Tibial artery (tissue), 4 donors: ENCODE measurements at regions not wholly inside any gene's neighbourhood (a gene's known extent, or its start where the extent isn't known, plus 50 kb on each side); places are given as distances from the start of the nearest gene placed in this dataset.

Experiments used
- DNase-seq, 2 donors: peaks; one replicate each; pipeline ENCODE4 v3.0.0-alpha.2; 2019
- H3K27ac ChIP-seq, 2 donors: fragments of 200-600 bp; sonication (generic) in 1 of 2; 1 replicate in 1 of 2; 2 replicates in 1 of 2; pipeline ENCODE4 v1.5.1; 2018 to 2019; ENCODE audit warnings: mild to moderate bottlenecking in 1 of 2
- H3K27me3 ChIP-seq, 2 donors: fragments of 200-600 bp; sonication (generic) in 1 of 2; one replicate each; pipeline versions ENCODE4 v1.5.1 to v1.6.0; 2016 to 2019
- H3K36me3 ChIP-seq, 3 donors: fragments of 200-600 bp; sonication (generic) in 2 of 3; one replicate each; pipeline ENCODE4 v1.5.1; 2016 to 2019; ENCODE audit warnings: mild to moderate bottlenecking in 2 of 3
- H3K4me1 ChIP-seq, 4 donors: fragments of 200-600 bp; sonication (generic) in 2 of 4; 1 replicate in 3 of 4; 2 replicates in 1 of 4; pipeline ENCODE4 v1.5.1; 2016 to 2019
- H3K4me3 ChIP-seq, 2 donors: fragments of 200-600 bp; sonication (generic) in 1 of 2; 1 replicate in 1 of 2; 2 replicates in 1 of 2; pipeline ENCODE4 v1.5.1; 2018 to 2019; ENCODE audit warnings: mild to moderate bottlenecking in 2 of 2
- H3K9me3 ChIP-seq, 3 donors: fragments of 200-600 bp; sonication (generic) in 1 of 3; one replicate each; pipeline ENCODE4 v1.5.1; 2016 to 2019
- CTCF ChIP-seq, 2 experiments: fragments of 200-600 bp in 1 of 2; fragments of 450-650 bp in 1 of 2; IDR thresholded peaks; one replicate each; pipeline ENCODE4 v1.5.1; 2017 to 2019; ENCODE audit warnings: antibody characterized with exemption in 2 of 2, mild to moderate bottlenecking in 1 of 2, moderate library complexity in 1 of 2
- intact Hi-C: fragments of 100-400 bp; cut with DNase I; formaldehyde crosslinking; loops from one replicate; pipeline ENCODE4 v1.15.0; 2023; ENCODE audit warnings: low total_unique reads

DNA sequence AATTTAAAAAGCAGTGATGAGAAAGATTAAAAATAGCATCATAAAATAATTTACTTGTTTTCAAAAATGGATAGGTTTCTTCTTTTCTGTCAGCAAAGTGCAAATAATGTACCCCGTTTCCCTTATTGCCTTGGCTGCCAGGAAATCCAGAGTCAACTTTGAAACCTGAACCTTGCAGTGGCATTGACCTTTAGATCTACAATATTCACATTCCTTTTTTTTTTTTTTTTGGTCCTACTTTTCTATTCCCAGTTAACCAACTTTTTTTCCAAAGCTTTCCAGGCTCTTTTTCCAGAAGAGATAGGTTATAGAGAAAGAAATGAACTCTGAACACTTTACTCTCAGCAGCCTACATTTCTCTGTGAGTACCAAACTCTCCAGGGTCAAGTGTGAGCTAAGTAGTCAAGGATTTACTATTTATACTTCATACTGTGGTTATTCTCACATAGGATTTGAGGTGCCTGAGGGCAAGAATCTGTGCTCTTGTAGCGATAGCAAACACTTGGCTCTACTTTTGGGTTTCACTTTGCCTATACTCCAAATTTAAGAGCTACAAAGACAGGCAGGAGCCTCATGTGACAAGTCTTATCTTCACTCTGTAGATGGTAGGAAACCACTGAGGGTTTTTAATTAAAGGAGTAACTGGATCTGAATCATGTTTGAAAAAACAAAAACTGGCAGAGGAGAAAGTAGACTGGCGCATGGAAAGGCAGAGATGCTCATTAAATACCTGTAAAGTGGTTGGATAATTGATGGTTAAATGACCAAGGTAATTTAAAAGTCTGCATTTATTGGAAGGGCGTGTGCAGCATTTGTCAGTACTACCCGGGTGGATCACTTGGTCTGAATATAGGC lies 63.2 kb upstream of the TMEM17 start:
- intact Hi-C loops, result no loop called here
- no peak for DNase-seq
- Histone ChIP-seq H3K4me1 (peaks cover 0 to 28% (median 10%) of the 10 kb centered on the region in 4 donors), H3K36me3 (no peaks in the 10 kb centered on the region), H3K27ac (no peak overlapping the region), H3K27me3 (no peaks in the 10 kb centered on the region), H3K9me3 (no peaks in the 10 kb centered on the region), H3K4me3 (no peak overlapping the region)
- TF ChIP-seq CTCF (IDR thresholded peaks at IDR 0.05), result no peak

DNA sequence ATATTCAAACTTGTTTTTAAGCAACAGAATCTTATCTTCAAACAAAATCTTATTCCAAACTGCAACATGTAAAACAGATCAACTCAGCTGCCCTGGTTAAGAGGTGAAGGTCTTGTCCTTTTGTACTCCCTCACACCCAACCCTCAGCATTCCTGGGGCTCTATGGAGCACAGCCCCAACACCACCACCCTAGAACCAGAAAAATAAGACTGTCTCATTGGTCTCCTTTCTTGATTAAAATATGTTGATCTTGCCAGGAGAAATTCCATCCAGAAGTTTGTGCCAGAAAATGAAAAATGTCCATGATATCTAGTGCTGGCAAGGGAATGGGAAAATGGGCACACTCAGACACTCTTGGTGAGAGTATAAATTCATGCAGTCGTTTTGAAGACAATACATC lies 62.1 kb upstream of the TMEM17 start:
- H3K9me3 ChIP-seq, result no peaks in the 10 kb centered on the region
- H3K4me3 ChIP-seq, result no peak overlapping the region
- DNase-seq, result no peak
- H3K27ac ChIP-seq, result no peak overlapping the region
- no peaks in the 10 kb centered on the region for H3K36me3 ChIP-seq
- no peak for TF ChIP-seq CTCF (IDR thresholded peaks at IDR 0.05)
- H3K27me3 ChIP-seq, result no peaks in the 10 kb centered on the region
- H3K4me1 ChIP-seq, result peaks cover 0 to 28% (median 10%) of the 10 kb centered on the region in 4 donors
- intact Hi-C loops, result no loop called here

DNA sequence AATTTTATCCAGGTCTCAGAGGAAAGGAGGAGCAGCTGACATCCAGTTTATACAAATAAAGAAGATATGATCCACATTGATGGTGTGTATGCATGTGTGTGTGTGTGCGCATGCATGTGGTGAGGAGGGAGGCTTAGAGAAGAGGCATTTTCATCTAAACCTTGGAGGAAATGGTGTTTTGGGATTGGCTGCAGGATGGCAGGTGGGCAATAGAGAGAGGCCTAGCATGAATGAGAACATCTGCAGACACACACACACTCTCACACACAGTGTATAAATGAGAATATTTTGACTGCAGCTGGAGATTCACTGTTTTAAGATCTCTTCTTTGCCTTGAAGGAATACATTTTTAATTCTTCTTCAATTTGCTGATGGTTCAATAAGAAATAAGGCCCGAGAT lies 61.7 kb upstream of the TMEM17 start:
- H3K4me1 ChIP-seq, result peaks cover 0 to 28% (median 10%) of the 10 kb centered on the region in 4 donors
- TF ChIP-seq CTCF (IDR thresholded peaks at IDR 0.05), result no peak

GRCh38 chr2:62566847-62567246 lies 60.9 kb upstream of the TMEM17 start:
- Histone ChIP-seq H3K27ac (no peak overlapping the region), H3K27me3 (no peaks in the 10 kb centered on the region), H3K9me3 (no peaks in the 10 kb centered on the region), H3K4me3 (no peak overlapping the region), H3K36me3 (no peaks in the 10 kb centered on the region), H3K4me1 (peaks cover 0 to 28% (median 10%) of the 10 kb centered on the region in 4 donors)
- intact Hi-C loops, result no loop called here
- no peak for DNase-seq
- no peak for TF ChIP-seq CTCF (IDR thresholded peaks at IDR 0.05)

More for the DNA sequence above, 61.7 kb upstream of the TMEM17 start:
- intact Hi-C loops, result no loop called here
- DNase-seq, result no peak
- H3K9me3 ChIP-seq, result no peaks in the 10 kb centered on the region
- H3K36me3 ChIP-seq, result no peaks in the 10 kb centered on the region
- no peaks in the 10 kb centered on the region for H3K27me3 ChIP-seq
- no peak overlapping the region for H3K4me3 ChIP-seq
- no peak overlapping the region for H3K27ac ChIP-seq

DNA sequence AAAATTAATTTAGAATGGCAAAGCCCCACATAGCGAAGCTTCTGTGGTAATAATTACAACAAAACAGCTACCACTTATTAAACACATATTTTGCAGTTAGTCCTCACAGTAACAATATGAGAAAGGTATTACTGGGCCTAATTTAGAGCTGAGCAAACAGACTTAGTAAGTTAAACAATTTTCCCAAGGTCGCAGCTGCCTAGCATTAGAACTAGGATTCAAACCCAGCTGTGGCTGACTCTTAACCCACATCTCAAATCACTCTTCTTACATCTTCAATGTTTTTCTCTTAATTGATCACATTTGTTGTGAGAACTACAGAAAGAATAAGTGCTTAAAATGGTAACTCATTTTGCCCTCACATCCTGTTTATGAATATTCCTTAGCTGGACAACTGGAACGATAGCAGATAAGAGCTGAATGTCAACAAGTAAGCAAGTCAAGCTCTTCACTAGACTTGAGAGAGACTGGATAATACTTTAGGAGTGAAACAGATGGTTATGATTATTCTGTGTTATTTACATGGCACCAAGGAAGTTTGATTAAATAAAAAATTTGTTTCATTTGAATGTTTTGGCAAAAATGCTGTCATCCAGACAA lies 59.4 kb upstream of the TMEM17 start:
- DNase-seq, result no peak
- TF ChIP-seq CTCF (IDR thresholded peaks at IDR 0.05), result no peak
- Histone ChIP-seq H3K27ac (no peak overlapping the region), H3K4me3 (no peak overlapping the region), H3K4me1 (peaks cover 0 to 19% (median 5%) of the 10 kb centered on the region in 4 donors), H3K9me3 (no peaks in the 10 kb centered on the region), H3K36me3 (no peaks in the 10 kb centered on the region), H3K27me3 (no peaks in the 10 kb centered on the region)
- intact Hi-C loops, result no loop called here
